HG02763 (cell line): ENCODE measurements at regions not wholly inside any gene's neighbourhood (a gene's known extent, or its start where the extent isn't known, plus 50 kb on each side); places are given as distances from the start of the nearest gene placed in this dataset.

Source experiments
- ATAC-seq: cut with Tn5 transposase; IDR thresholded peaks from one replicate; pipeline ENCODE4 v1.9.1; 2021; ENCODE audit warnings: mild to moderate bottlenecking, moderate library complexity; ENCODE audit not compliant: unreplicated experiment

DNA sequence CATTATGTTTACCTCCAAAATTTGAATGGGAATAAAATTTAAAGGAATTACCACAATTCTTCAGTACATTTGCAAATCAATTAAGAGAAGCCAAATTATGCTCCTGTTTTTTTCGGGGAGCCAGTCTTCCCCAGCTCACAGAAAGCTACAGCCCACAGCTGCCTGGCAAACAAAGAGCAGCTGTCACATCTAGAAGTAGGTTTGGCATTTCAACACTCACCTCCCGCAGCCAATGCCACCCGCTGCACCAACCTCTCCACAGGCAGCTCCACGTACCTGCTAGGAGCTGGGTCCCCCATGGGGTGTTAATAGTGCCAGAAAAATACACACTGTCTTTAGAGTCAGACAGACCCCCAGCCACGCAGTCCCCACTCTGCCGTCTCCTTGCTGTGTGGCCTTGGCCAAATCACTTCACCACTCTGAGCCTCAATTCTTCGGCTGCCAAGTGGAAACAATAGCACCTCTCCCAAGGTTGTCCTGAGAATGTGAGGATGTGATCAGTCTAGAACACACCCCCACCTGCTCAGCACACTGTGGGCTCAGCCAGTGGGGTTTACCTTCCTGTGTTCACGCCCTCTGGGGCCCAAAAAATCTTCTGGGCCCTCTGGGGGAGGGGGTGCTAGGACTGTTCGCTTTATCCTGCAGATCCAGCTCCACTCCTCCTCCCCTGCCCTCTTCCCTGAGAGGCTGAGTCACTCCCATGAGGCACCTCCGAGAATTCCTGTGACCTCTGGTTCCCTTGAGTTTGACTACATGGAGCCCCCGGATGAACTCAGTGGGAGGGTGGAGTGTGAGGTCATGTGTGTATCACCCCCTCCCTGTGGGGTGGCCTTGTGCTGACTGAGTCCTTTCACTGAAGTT lies 204.3 kb upstream of the GRIK3 start:
- ATAC-seq: no peak

DNA sequence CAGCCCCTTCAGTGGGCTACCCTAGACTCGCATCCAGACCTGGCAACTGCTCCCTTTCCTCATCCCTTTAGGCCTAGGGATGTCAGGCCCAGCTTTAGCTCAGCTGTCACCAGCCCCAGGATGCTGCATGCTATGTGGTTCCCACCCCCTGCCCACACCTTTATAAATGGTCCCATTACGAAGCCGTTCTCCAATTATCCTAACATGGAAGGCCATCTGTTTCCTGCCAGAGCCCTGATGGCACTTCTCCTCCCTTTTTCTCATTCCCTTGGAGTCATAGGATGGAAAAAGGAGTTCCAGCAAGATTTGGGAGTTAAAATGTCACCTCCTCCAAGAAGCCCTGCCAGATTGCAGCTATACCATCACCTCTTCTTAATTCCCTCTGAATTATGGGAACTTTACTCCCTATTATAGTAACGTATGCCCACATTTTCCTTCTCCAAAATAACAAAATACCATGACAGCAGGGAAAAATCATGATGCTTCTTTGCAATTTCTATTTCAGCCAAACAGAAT lies 205.0 kb upstream of the GRIK3 start:
- no peak for ATAC-seq

DNA sequence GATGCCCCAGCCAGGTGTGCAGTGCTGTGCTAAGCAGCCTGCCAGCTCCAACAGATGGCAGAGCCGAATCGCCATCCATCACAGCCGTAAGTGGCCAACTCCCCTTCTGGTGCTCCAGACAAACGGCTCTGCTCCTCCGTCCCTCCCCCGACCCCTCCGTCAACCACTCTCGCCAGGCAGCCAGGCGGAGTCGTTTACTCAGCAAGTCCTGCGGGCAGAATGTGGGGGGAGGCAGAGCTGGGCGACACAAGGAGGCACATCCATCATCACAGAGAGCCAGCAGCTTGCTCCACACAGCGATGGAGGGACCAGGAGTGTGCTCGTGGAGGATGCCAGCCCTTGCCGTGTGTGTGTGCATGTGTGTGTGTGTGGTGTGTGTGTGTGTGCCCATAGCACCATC lies 206.6 kb upstream of the GRIK3 start:
- ATAC-seq: no peak

GRCh38 chr1:37242501-37242900 lies 208.2 kb upstream of the GRIK3 start:
- ATAC-seq: no peak

DNA sequence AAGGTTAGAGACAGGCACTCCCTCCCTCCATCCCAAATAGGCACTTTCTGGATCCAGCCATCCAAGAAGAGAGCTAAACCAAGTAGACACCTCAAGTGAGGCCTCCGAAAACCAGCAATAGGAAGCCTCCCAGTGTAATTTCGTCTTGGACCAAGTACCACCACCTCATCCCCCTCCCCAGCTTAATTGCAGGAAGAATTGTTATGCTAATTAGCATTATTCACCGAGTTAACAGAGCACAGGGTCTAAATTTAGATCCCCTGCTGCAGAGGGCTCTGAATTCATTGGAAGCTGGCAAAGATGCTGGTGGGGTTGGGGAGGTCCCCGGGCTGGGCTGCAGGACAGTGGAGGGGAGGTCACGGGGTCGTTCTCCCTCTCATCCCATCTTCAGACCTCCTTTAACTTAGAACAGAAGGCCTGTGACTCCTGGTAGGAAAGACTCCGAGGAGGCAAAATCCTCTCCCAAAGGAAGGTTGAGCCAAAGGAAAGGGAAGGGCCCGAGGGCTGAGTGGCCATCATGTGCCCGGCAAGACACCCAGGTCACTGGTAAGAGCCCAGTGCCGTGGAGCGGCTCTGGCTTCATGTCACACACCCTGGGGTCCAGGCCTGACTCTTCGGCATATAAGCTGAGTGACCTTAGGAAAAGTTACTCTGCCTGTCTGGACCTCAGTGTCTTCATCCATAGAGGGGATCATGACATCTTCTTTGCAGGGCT lies 209.2 kb upstream of the GRIK3 start:
- no peak for ATAC-seq

DNA sequence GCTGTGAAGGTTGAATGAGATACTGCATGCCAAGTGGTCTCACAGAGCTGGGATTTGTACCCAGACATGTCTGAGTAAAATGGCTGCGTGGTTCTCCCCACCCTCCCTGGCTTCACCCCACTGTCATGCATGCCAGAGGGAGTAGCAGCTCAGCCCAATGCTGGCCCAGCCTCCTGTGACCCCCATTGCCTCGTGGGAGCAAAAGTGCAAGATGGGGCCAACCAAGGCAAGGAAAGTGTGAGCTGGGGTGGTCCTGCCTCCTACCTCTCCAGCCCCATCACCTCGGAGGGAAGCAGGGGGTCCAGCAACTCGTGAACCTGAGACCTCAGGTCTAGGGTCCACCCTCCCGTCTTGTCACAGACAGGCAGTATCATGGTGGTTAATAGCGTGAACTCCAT lies 209.8 kb upstream of the GRIK3 start:
- ATAC-seq: no peak

GRCh38 chr1:37244815-37245214 lies 210.5 kb upstream of the GRIK3 start:
- no peak for ATAC-seq

GRCh38 chr1:37246631-37247030 lies 212.3 kb upstream of the GRIK3 start:
- ATAC-seq: no peak

GRCh38 chr1:37250371-37250770 lies 216.1 kb upstream of the GRIK3 start:
- ATAC-seq: no peak

DNA sequence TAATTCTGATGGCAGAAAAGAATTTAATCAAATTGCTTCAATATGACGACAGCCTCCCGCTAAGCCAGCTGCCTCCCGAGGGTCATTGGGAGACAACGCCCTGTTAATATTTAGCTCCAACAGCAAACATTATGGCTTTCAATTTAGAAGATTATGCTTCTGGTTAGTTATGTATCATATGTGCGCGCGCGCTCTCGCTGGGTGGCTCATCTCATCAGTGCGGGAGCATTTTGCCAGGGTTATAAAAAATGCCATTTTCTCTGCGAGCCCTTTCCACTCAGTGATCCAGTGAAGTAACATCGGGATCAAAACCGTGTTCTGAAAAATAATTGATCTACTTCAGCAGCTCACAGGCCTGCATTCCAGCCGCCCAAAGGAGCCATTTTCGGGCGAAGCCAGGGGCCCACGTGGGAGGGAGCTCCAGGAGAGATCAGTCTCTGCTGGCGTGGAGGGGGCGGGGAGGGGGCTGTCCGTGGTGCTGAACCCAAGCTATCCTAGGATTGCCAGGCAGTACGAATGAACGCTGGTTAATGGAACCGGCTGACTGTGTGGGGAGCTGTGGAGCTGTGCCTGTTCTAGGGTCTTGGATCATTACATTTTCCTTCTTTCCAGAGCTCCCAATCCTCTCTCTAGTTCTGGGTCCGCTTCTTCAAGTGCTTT lies 219.1 kb upstream of the ZC3H12A start:
- no peak for ATAC-seq

DNA sequence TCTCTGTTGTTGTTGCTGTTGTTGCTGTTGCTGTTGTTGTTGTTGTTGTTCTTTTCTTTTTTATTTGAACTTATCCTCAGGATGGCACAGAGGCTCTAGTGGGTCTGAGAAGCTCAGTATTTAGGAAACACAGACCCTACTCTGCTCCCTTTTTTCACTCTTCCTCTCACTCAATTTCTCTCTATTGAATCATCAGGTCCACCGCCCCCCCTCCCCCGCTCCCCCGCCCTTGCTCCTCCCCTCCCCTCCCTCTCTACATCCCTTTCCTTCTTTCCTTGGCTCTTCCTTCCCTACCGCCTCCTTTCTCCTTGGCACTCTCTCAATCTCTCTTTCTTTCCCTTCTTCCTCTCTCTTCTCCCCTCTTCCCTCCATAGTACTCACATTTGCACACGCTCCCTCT lies 218.5 kb upstream of the ZC3H12A start:
- ATAC-seq: no peak

- ATAC-seq: no peak
These were observed 216.7 kb upstream of the ZC3H12A start for GRCh38 chr1:37257646-37258045.

- no peak for ATAC-seq
These were observed 216.3 kb upstream of the ZC3H12A start for GRCh38 chr1:37258068-37258467.

DNA sequence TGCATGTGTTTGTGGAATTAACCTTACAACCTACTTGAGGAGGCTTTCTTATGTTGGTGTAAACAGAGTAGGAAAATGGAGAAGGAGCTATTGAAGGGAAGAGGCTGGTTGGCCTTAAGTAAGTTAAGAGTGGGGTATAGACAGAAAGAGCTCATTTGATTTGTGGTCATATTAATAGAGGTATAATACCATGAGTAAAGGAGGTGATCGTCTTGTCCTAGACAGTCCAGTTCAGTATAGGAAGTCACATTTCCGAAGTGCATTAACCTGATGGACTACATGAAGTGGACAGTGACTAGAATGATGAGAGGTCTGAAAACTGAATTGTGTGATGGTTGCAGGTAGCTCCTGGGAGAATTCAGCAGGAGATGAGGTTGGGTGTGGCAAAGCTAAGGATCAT lies 215.4 kb upstream of the ZC3H12A start:
- ATAC-seq: no peak

DNA sequence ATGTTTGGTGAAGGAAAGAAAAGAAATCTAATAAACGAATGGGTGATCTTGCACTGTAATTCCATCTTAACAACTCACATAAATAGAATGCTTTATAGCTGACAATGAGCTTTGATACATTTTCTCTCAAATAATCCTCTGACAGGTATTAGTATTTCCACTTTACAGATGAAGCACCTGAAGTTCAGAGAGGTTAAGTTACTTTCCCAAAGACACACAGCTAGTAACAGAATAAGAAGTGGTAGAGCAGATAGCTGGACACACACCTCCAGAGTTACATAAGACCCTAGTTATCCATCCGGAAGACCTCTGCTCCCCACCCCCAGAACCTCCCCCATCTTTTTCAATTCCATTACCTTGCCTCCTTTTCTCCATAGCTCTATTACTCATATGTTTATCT lies 213.3 kb upstream of the ZC3H12A start:
- no peak for ATAC-seq

DNA sequence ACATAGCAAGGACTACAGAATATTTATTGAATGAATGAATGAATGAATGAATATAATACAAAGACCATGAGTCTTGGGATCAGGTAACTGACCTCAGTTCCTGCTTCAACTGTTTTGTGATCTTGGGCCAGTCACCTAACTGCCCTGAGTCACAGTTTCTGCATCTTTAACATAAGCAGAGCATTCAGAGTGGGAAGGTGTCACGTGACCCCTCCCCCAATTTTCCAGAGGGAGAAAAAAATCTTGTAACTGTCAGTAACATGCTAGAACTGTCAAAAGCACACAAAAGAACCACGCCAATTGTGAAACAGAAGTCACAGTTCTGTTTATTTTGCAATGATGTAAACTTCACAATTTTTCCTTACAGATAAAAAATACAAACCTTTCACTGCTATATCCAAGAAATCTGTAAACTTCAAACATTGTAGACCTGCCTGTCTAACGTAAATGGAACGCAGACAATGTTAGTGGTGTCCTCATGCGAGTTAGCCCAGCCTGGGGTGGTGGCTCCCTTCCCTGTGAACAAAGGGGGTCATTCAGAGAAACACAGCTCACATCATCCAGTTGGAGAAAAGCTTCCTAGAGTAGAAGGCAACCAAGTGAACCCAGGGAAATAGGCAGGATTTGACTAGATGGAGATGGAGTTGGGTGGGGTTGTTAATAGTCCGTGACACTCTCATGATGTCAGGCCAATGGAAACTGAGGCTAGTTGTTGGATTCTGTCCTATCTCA lies 211.8 kb upstream of the ZC3H12A start:
- ATAC-seq: no peak

DNA sequence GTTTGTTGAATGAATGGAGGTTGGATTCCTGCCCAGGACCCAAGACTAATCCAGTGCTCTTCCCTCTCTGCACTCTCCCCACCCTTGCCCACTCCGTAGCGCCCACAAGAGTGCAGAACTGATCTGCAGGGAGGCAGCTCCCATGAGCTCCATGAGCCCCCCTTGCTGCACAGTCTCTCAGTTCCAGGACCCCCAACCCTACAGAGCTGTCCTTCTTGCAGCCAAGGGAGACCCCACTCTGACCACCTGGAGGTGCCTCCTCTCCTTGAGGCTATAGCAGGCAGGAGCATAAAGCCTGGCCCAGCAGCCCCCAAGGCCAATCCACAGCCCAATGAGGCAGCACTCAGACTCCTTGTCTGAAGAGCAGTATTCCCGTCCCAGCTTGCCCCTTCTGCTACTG lies 209.2 kb upstream of the ZC3H12A start:
- no peak for ATAC-seq

DNA sequence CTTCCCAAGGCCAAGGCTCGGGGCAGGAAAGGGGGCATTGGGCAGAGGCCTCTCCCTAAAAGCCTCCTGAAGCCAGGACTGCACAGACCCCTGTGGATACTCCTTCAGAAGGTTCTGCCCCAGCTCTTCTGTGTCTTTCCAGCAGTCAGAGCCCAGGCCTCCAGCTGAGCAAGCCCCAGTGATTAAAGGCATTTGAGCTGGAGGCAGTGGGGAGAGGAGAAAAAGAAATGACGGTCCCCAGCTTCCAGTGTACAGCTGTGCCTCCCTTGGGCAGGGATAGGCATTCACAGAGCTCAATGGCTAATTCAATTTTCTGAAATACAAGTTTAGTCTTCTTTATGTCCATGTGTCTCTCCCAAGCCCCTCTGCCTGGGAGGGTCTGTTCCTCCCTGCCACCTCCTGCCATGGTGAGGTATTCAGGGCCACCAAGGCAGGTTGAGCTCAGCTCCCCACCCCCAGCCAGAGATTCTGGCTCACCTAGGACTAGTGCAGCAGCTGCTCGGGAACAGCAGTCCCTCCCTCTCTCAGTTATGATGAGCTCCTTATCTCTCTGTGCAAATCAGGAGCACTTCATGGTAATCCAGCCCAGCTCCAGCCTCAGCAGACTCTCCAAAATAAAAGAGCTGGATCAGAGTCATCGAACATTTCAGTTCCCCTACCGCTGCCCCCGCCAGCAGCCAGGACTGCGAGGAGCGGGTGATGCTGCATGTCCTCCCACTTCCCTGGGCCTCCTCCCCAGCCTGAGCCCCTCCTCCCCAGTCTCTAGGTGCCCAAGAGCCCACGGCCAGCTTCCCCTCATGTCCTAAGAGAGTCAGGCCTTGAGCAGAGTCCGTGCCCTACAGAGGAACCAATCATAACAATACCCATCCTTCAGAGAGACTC lies 208.4 kb upstream of the ZC3H12A start:
- no peak for ATAC-seq

GRCh38 chr1:37267111-37267835 lies 207.1 kb upstream of the ZC3H12A start:
- ATAC-seq: no peak
